Inferior parietal cortex (tissue), 1 donor: ENCODE measurements at regions not wholly inside any gene's neighbourhood (a gene's known extent, or its start where the extent isn't known, plus 50 kb on each side); places are given as distances from the start of the nearest gene placed in this dataset.
"Not testable (repeated sequence)": the region's sequence is repeated elsewhere in the genome, so short reads cannot be mapped to it uniquely, and the experiment has no call there.

ENCODE experiments used
- DNase-seq: peaks from one replicate; pipeline ENCODE4 v3.0.0-alpha.2; 2016; ENCODE audit errors: extremely low spot score

- not testable (repeated sequence) for DNase-seq
Observed at GRCh38 chr15:44817797-44818196, 81.5 kb downstream of the TRIM69 start.

- not testable (repeated sequence) for DNase-seq
Observed at GRCh38 chr15:44819331-44819987, 83.1 kb downstream of the TRIM69 start.

GRCh38 chr15:44820535-44820934 is 84.2 kb downstream of the TRIM69 start:
- not testable (repeated sequence) for DNase-seq

DNA sequence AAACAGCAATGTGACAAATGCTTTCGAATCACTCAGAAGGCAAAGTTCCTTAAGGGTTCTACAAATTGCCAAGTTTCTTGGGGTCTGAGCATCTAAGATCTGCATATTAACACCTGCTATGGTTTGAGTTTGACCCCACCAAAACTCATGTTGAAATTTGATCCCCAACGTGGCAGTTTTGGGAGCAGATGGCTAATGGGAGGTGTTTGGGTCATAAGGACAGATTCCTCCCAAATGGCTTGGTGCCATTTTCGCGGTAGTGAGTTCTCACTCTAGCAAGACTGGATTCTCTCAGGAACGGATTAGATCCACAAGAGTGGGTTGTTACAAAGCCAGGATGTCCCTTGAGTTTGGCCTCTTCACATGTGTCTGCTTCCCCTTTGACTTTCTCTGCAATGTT is 84.6 kb downstream of the TRIM69 start:
- DNase-seq = not testable (repeated sequence)

GRCh38 chr15:44824277-44825145 is 88.2 kb downstream of the TRIM69 start:
- DNase-seq = not testable (repeated sequence)

DNA sequence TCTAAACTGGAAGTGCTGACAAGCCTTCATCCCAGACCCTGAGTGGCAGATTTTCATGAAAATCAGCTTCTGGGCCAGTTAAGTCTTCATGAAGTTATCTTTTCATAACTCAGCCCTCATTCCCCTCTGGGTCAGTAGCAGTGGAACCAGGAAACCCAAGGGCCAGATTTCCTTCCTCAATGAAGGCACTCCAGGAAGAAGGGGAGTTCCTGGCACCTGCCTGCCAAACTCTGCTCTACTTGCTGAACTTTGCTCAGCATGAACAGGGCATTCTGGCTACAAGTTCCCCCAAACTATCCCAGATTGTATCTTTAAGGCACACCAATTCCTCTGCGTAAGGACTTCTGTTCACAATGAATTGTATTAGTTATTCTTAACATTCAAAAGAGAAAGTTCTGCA is 90.3 kb downstream of the TRIM69 start:
- not testable (repeated sequence) for DNase-seq

GRCh38 chr15:44828229-44828914 is 92.0 kb downstream of the TRIM69 start:
- DNase-seq = not testable (repeated sequence)

DNA sequence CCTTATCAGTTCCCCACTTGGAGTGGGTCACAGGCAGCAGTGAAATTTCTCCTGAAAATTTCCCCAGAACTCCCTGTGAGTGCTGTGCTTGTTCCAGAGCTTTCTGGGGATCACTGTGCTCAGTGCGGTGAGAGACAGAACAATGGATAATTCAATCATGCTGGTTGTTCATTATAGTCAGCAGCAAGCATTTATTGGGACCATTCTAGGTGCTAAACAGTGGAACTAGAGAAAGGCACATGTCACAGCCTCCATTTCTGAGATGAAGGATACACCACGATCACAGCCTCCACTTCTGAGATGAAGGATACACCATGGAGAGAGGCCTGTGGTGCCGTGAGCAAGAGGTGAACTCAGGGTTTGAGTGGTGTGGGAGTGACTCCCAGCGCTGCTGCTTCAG is 92.8 kb downstream of the TRIM69 start:
- peak; percentile 10 for DNase-seq

GRCh38 chr15:44830692-44831408 is 94.5 kb downstream of the TRIM69 start:
- DNase-seq = not testable (repeated sequence)

DNA sequence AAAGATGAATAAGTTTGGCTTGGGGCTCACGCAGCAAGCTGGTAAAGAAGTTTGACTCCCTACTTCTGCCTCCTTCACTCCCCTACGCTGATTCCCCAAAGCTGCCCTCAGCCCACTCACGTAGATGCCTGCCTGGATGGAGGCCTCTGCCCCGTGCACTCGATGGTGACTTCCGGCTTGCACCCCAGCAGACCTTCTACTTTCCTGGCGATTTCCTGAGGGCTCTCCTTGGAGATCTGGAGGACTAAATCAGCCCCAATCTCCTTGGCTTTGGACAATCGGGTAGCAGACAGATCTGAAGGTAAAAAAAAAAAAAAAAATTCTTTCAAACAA is 95.0 kb downstream of the TRIM69 start:
- DNase-seq = not testable (repeated sequence)

GRCh38 chr15:44832133-44832532 is 95.8 kb downstream of the TRIM69 start:
- not testable (repeated sequence) for DNase-seq

- not testable (repeated sequence) for DNase-seq
Observed at GRCh38 chr15:44833081-44833480, 96.8 kb downstream of the TRIM69 start.

DNA sequence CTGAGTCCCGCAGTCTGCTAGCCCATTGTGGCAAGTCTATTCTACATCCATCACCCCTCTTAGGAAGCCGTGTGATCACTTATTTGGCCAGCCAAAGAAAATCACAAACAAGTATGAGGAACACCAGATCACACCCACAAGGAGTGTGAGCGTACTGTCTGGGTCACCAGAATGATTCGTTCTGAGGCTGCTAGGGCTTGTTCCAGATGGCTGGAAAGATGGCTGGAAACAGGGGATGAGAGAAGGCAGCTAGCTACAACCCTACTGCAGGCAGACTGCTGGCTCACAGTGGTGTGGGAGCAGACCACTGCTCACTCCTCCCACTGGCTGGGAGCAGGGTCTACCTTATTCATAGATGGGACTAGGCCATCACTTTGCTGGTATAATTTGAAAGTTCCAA is 97.4 kb downstream of the TRIM69 start:
- DNase-seq = not testable (repeated sequence)

DNA sequence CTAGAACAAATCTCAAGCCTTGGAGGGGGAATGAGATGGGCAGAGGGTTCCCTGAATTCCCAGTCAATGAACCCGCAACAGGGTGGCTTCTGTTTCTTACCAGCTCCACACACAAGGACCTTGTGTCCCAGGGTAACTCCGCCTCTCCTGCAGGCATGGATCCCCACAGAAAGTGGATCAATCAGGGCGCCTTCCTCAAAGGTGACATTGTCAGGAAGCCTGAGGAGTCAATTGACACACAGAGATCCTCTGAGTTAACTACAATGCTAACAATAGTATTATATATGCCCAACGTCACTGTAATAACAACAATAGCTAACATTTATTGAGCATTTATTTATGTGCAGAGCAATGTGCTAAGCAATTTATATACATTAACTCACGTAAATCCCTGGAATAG is 98.8 kb downstream of the TRIM69 start:
- not testable (repeated sequence) for DNase-seq

GRCh38 chr15:44836094-44836493 is 99.8 kb downstream of the TRIM69 start:
- no peak for DNase-seq

GRCh38 chr15:44838929-44839328 is 102.6 kb downstream of the TRIM69 start:
- not testable (repeated sequence) for DNase-seq

GRCh38 chr15:44841762-44842161 is 105.4 kb downstream of the TRIM69 start:
- not testable (repeated sequence) for DNase-seq

GRCh38 chr15:44842883-44843282 is 106.6 kb downstream of the TRIM69 start:
- DNase-seq = not testable (repeated sequence)

GRCh38 chr15:44844936-44845335 is 108.6 kb downstream of the TRIM69 start:
- not testable (repeated sequence) for DNase-seq

DNA sequence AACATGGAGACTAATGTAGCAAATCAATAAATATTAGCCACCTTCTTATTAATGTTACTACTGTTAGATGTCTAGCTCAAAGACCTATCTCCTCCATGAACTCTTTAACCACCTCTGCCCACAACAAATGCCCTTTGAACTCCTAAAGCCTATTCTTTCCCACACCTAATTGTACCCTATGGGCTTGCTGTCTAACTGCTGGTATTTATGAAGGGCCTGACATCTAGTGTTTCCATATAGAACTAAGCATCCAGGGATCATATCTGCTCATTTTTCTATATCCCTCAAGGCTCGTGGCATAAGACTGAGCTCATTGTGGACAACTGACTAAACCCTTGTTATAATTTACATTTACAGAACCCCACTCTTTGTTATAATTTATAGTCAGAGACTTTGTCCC is 109.8 kb downstream of the TRIM69 start:
- not testable (repeated sequence) for DNase-seq

GRCh38 chr15:44847555-44847954 is 108.9 kb upstream of the TERB2 start:
- DNase-seq = not testable (repeated sequence)

DNA sequence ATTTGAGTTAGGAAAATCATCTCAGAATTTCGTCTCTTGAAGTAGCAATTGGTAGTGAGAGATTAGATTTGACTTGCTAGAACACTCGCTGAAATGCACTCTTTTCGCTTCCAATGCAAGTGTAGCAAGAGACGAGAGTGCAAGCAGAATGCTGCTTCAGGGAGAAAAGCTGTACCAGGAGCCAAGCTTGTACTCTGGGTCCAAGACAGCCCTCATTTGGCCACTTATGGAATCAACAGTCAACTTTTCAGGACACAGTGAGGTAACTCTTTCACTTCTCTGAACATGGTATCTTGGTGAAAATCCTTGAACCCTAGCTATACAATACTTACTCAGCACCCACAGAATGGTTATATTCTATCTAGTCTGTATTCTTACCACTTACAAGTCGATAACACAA is 107.6 kb upstream of the TERB2 start:
- not testable (repeated sequence) for DNase-seq
